ENCODE measurements at regions not wholly inside any gene's neighbourhood (a gene's known extent, or its start where the extent isn't known, plus 50 kb on each side); places are given as distances from the start of the nearest gene placed in this dataset.

GRCh38 chr1:191327868-191328267, 830.4 kb upstream of the RGS18 start:
- H3K4me3 ChIP-seq, result no peak overlapping the region
- no peaks in the 10 kb centered on the region for H3K9me3 ChIP-seq
- no peak overlapping the region for H3K27ac ChIP-seq
- intact Hi-C loops (cut with DNase I; ENCODE audit: low total_unique reads), result no loop called here
- H3K4me1 ChIP-seq, result no peaks in the 10 kb centered on the region
- no peaks in the 10 kb centered on the region for H3K27me3 ChIP-seq (replicated peaks in 1 of 7)
- 73 to 87% (median 80%) methylated on average over 4 of the region's 4 CpGs for WGBS, 5 donors
- no peaks in the 10 kb centered on the region for H3K36me3 ChIP-seq
- TF ChIP-seq POLR2AphosphoS5 (IDR thresholded peaks at IDR 0.05) (no peak), POLR2A (IDR thresholded peaks at IDR 0.05) (no peak)
- TF ChIP-seq, protein P1, sequence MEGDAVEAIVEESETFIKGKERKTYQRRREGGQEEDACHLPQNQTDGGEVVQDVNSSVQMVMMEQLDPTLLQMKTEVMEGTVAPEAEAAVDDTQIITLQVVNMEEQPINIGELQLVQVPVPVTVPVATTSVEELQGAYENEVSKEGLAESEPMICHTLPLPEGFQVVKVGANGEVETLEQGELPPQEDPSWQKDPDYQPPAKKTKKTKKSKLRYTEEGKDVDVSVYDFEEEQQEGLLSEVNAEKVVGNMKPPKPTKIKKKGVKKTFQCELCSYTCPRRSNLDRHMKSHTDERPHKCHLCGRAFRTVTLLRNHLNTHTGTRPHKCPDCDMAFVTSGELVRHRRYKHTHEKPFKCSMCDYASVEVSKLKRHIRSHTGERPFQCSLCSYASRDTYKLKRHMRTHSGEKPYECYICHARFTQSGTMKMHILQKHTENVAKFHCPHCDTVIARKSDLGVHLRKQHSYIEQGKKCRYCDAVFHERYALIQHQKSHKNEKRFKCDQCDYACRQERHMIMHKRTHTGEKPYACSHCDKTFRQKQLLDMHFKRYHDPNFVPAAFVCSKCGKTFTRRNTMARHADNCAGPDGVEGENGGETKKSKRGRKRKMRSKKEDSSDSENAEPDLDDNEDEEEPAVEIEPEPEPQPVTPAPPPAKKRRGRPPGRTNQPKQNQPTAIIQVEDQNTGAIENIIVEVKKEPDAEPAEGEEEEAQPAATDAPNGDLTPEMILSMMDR (IDR thresholded peaks at IDR 0.05 in 8 of 11, conservative IDR thresholded peaks at IDR 0.05 in 3 of 11), result no peak
- DNase-seq, result no peak

DNA sequence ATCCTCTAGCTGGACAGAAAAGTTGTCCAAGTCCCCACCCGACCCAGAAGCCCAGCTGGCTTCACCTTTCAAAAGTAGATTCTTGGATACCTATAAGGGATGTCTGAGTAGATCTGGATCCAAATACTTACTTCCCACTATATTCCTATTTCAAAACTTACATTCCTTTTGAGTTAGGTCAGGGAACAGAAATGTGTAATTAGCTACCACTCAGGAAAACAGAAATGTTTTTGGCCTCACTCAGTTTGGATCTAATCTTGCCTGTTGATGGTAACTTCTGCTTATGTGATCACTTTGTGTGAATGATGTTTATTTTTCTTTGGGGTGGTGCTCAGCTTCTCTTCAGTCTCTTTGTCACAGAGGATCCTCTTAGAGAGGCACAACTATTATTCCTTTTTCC, 814.4 kb upstream of the RGS18 start:
- H3K27me3 ChIP-seq (replicated peaks in 1 of 7), result no peaks in the 10 kb centered on the region
- WGBS, 5 donors, result 36 to 77% (median 52%) methylated on average over 1 of the region's 1 CpG
- no peaks in the 10 kb centered on the region for H3K36me3 ChIP-seq
- no peak overlapping the region for H3K4me3 ChIP-seq
- DNase-seq, result no peak
- H3K9me3 ChIP-seq, result peaks cover 0 to 30% (median 8%) of the 10 kb centered on the region in 8 donors
- intact Hi-C loops (cut with DNase I; ENCODE audit: low total_unique reads), result no loop called here
- no peak overlapping the region for H3K27ac ChIP-seq
- TF ChIP-seq POLR2A (IDR thresholded peaks at IDR 0.05), result no peak
- TF ChIP-seq, protein P1 (IDR thresholded peaks at IDR 0.05 in 8 of 11, conservative IDR thresholded peaks at IDR 0.05 in 3 of 11), result no peak
- no peaks in the 10 kb centered on the region for H3K4me1 ChIP-seq

- Histone ChIP-seq H3K4me1 (no peaks in the 10 kb centered on the region), H3K27ac (no peak overlapping the region), H3K36me3 (no peaks in the 10 kb centered on the region), H3K4me3 (no peak overlapping the region), H3K9me3 (peaks cover 0 to 35% (median 8%) of the 10 kb centered on the region in 8 donors), H3K27me3 (replicated peaks in 1 of 7) (no peaks in the 10 kb centered on the region)
- TF ChIP-seq POLR2A (IDR thresholded peaks at IDR 0.05) (no peak), POLR2AphosphoS5 (IDR thresholded peaks at IDR 0.05) (no peak)
- TF ChIP-seq, protein P1 (IDR thresholded peaks at IDR 0.05 in 8 of 11, conservative IDR thresholded peaks at IDR 0.05 in 3 of 11), result no peak
- DNase-seq, result no peak
- WGBS, 5 donors, result 85 to 97% (median 89%) methylated on average over 3 of the region's 3 CpGs
- intact Hi-C loops (cut with DNase I; ENCODE audit: low total_unique reads), result no loop called here
Observed at GRCh38 chr1:191346381-191346780, 811.9 kb upstream of the RGS18 start.

DNA sequence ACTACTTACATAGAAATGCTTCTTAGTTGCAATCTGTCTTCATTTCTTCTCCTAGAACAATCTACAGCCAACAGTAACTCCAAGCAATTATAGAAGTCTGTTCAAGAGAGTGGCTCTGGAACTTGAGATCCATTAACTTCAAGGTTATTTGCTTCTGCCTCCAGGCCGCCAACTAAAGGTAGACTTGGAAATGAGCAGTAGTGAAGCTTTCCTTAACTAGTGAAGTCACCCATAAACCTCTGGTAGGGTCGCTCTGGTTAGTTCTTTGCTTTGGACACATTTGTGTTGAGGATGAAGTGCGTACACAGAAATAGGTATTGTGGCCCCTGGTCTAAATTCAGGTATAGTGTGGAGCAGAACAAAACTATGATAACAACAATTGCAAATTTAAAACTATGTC, 809.9 kb upstream of the RGS18 start:
- no peak for TF ChIP-seq POLR2A (IDR thresholded peaks at IDR 0.05)
- intact Hi-C loops (cut with DNase I; ENCODE audit: low total_unique reads), result no loop called here
- no peak overlapping the region for H3K27ac ChIP-seq
- H3K4me3 ChIP-seq, result no peak overlapping the region
- WGBS, 5 donors, result 60 to 84% (median 80%) methylated on average over 3 of the region's 3 CpGs
- DNase-seq, result no peak
- H3K4me1 ChIP-seq, result no peaks in the 10 kb centered on the region
- H3K36me3 ChIP-seq, result no peaks in the 10 kb centered on the region
- H3K27me3 ChIP-seq (replicated peaks in 1 of 7), result no peaks in the 10 kb centered on the region
- H3K9me3 ChIP-seq, result peaks cover 0 to 20% (median 3%) of the 10 kb centered on the region in 8 donors

DNA sequence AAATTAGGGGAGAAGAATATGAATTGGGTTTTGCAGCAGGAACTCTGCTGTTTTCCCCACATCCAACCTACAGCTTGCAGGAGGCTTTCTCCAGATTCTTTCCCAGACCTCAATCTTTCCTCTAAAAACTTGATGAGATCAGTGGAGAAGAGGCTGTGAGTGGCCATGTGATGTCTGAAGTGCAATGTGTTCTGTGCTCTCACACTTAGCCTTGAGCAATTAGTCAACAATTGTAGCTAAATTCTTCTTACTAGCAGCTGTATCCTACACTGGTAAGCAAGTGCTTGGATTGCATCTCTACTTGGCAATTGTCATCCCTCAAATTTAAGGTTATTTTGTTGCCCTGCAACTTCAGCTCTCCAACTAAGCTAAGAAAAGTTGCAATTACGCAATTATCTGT, 807.3 kb upstream of the RGS18 start:
- H3K4me3 ChIP-seq, result no peak overlapping the region
- no peaks in the 10 kb centered on the region for H3K4me1 ChIP-seq
- H3K27me3 ChIP-seq (replicated peaks in 1 of 7), result no peaks in the 10 kb centered on the region
- intact Hi-C loops (cut with DNase I; ENCODE audit: low total_unique reads), result no loop called here
- WGBS, 5 donors, result 0% methylated on average over 1 of the region's 1 CpG
- H3K9me3 ChIP-seq, result peaks cover 0 to 9% (median 0%) of the 10 kb centered on the region in 8 donors
- no peak for DNase-seq
- no peaks in the 10 kb centered on the region for H3K36me3 ChIP-seq
- H3K27ac ChIP-seq, result no peak overlapping the region
- TF ChIP-seq POLR2A (IDR thresholded peaks at IDR 0.05) (no peak), POLR2AphosphoS5 (IDR thresholded peaks at IDR 0.05) (no peak)
- TF ChIP-seq, protein P1 (IDR thresholded peaks at IDR 0.05 in 8 of 11, conservative IDR thresholded peaks at IDR 0.05 in 3 of 11), result no peak
